ENCODE measurements at regions not wholly inside any gene's neighbourhood (a gene's known extent, or its start where the extent isn't known, plus 50 kb on each side); places are given as distances from the start of the nearest gene placed in this dataset.

GRCh38 chr2:4753721-4754120, 938.5 kb upstream of the SOX11 start:
- TF ChIP-seq TAF1 (IDR thresholded peaks at IDR 0.05; ENCODE audit: borderline replicate concordance, insufficient read depth, low read length) (no peak), REST (IDR thresholded peaks at IDR 0.05; ENCODE audit: insufficient read depth in 1 of 2, low read depth in 2 of 2, low read length in 2 of 2) (no peak), SIN3A (IDR thresholded peaks at IDR 0.05; ENCODE audit: borderline replicate concordance, insufficient read depth, low read length) (no peak), POLR2AphosphoS5 (IDR thresholded peaks at IDR 0.05; ENCODE audit: low read depth, low read length) (no peak)
